ENCODE measurements at regions not wholly inside any gene's neighbourhood (a gene's known extent, or its start where the extent isn't known, plus 50 kb on each side); places are given as distances from the start of the nearest gene placed in this dataset.
"Not testable (repeated sequence)": the region's sequence is repeated elsewhere in the genome, so short reads cannot be mapped to it uniquely, and the experiment has no call there.

- DNase-seq: no peak
These were observed 470.8 kb upstream of the LMO3 start for GRCh38 chr12:17076811-17077210.

- no peak for DNase-seq
These were observed 470.2 kb upstream of the LMO3 start for GRCh38 chr12:17076028-17076744.

GRCh38 chr12:17064834-17065233, 458.9 kb upstream of the LMO3 start:
- DNase-seq: no peak

GRCh38 chr12:17062267-17063036, 456.5 kb upstream of the LMO3 start:
- DNase-seq: no peak

- no peak for DNase-seq
These were observed 454.3 kb upstream of the LMO3 start for GRCh38 chr12:17060260-17060659.

GRCh38 chr12:17056546-17056945, 450.6 kb upstream of the LMO3 start:
- DNase-seq: no peak

- DNase-seq: no peak
These were observed 433.0 kb upstream of the LMO3 start for GRCh38 chr12:17038923-17039322.

- DNase-seq: no peak
These were observed 429.4 kb upstream of the LMO3 start for GRCh38 chr12:17035372-17035771.

- no peak for DNase-seq
These were observed 424.4 kb upstream of the LMO3 start for GRCh38 chr12:17030338-17030737.

GRCh38 chr12:17028348-17028747, 422.4 kb upstream of the LMO3 start:
- no peak for DNase-seq

- not testable (repeated sequence) for DNase-seq
These were observed 419.5 kb upstream of the LMO3 start for GRCh38 chr12:17025424-17025823.

GRCh38 chr12:17020765-17021164, 414.8 kb upstream of the LMO3 start:
- DNase-seq: no peak

- DNase-seq: no peak
These were observed 411.4 kb upstream of the LMO3 start for GRCh38 chr12:17017402-17017801.

- no peak for DNase-seq
These were observed 410.3 kb upstream of the LMO3 start for GRCh38 chr12:17016116-17016864.

GRCh38 chr12:17015501-17015900, 409.5 kb upstream of the LMO3 start:
- no peak for DNase-seq

- DNase-seq: not testable (repeated sequence)
These were observed 401.6 kb upstream of the LMO3 start for GRCh38 chr12:17007442-17008040.

- not testable (repeated sequence) for DNase-seq
These were observed 392.6 kb upstream of the LMO3 start for GRCh38 chr12:16998538-16998937.

- DNase-seq: no peak
These were observed 378.5 kb upstream of the LMO3 start for GRCh38 chr12:16984484-16984883.

GRCh38 chr12:16972923-16973770, 367.2 kb upstream of the LMO3 start:
- no peak for DNase-seq

GRCh38 chr12:16962889-16963288, 356.9 kb upstream of the LMO3 start:
- no peak for DNase-seq

GRCh38 chr12:16955083-16955657, 349.2 kb upstream of the LMO3 start:
- no peak for DNase-seq

Data from hematopoietic multipotent progenitor cell treated with erythropoietin and hydrocortisone succinate and interleukin-3 and kit ligand, for 4 days (in vitro differentiated cells).